Left kidney (tissue), 1 donor: ENCODE measurements at regions not wholly inside any gene's neighbourhood (a gene's known extent, or its start where the extent isn't known, plus 50 kb on each side); places are given as distances from the start of the nearest gene placed in this dataset.
"Not testable (repeated sequence)": the region's sequence is repeated elsewhere in the genome, so short reads cannot be mapped to it uniquely, and the experiment has no call there.

Source experiments
- DNase-seq: peaks from one replicate; pipeline ENCODE4 v3.0.0-alpha.2; 2013

DNA sequence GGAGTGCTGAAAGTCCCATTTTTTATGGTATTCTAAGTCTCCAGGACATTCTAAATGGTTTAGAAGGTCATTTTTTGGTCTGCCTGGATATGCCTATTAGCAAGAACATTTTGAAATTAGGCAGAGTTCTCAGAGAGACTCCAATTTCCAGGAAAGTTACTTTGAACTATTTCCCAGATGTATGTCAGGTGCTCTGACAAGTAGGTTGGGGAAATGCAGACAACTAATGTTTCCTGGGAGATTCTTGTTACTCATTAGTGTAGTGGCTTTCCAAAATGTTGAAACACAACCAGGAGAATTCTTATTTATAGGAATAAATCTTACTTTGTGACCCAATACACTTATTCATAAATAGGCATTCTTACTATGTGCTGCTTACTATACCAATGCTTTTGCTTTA, 268.4 kb downstream of the ZNF37A start:
- DNase-seq: not testable (repeated sequence)

- DNase-seq: not testable (repeated sequence)
Measured at GRCh38 chr10:38364073-38364472, 269.9 kb downstream of the ZNF37A start.

DNA sequence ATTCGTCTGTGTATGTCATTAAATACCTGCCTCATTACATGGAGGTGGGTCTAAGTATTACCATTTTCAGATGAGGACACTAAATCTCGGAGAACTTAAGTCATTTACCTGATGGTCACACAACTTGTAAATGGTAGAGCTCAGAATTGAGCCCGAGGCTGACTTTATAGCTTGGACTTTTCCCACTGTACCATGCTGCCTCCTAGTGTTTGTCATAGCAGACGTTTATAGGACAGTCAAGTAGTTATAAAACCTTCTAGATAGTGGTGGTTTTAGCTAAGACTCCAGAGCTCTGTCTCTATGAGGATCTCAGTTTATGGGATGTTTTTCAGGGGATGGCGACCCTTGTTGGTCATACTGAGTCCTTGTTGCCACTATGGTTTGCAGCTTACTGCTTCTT, 271.8 kb downstream of the ZNF37A start:
- DNase-seq: not testable (repeated sequence)

DNA sequence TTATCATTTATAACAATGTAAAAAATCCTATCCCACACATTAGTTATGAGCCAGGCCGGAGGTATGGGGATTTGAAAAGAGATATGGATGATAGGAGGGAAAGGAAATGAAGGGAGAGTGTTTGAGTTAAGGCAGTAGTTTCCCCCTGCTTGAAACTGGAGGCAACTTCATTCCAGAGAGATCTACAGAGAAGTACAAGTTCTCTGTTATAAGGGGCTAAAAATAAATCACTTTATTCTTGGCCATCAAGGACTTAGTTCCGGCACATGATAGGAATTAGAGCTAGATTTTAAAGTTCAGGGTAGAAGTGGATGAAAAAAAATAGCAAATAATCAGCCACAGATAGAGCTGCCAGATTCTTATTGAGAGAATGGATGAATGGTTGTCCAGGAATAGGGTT, 289.7 kb downstream of the ZNF37A start:
- DNase-seq: not testable (repeated sequence)

GRCh38 chr10:38386869-38387268, 292.7 kb downstream of the ZNF37A start:
- DNase-seq: not testable (repeated sequence)

GRCh38 chr10:38390725-38391124, 296.6 kb downstream of the ZNF37A start:
- not testable (repeated sequence) for DNase-seq

GRCh38 chr10:38395465-38395864, 301.3 kb downstream of the ZNF37A start:
- not testable (repeated sequence) for DNase-seq

DNA sequence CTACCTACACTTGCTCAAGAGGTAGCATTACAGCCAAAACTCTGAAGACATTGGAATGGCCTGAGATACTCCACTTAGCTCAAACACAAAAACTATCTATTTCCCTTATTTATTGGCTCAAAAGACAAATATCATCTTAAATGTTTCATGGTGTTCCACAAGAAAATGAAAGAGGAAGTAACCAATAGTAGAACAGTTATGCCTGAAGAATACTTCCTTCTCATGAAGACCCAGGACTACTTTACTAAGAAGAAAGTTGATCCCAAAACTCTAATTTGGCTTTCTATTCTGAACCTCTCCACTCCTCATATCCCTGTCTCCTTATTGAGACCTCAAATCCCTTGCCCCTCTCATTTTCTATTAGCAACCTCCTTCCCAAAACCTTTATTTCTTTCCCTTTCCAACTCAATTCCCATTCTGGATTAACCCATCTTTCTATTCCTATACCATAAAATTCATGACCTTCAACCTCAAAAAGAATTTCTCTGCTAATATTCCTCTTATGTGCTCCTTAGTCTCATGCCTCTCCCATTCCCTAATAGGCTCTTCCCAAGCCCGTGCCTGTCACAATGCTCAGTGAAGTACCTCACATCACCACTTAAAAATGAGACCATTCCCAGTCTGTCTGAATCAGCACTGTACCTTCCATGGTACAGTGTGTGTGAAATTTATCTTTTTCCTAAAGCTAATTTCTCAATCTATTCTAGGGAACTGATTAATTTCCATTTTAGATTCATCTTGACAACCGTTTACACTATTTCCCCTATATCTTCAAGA, 302.2 kb downstream of the ZNF37A start:
- not testable (repeated sequence) for DNase-seq

GRCh38 chr10:38401565-38401964, 307.4 kb downstream of the ZNF37A start:
- not testable (repeated sequence) for DNase-seq

- peak; percentile 91 for DNase-seq
Measured at GRCh38 chr10:38402442-38403346, 308.6 kb downstream of the ZNF37A start.

DNA sequence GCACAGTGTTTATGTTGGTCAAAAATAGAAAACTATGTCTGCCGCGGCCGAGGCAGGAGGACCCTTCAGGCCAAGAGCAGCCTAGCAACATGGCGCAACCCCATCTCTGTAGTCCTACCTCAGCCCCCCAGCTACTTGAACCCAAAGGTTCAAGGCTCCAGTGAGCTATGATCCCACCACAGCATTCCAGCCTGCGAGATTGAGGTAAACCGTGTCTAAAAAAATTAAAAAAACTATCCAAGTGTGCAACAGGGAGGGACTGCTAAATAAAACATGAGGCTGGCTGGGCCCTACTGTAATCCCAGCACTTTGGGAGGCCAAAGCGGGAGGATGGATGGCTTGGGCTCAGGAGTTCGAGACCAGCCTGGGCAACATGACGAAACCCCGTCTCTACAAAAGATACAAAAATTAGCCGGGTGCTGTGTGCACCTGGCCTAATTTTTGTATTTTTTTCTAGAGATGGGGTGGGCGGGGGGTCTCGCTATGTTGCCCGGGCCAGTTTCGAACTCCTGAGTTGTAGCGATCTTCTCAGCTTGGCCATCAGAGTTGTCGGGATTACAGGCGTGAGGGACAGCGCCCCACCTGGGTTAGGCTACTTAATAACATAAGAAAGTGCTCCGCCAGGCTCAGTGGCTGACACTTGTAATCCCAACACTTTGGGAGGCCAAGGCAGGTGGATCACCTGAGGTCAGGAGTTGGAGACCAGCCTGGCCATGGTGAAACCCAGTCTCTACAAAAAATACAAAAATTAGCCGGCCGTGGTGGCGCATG, 309.4 kb downstream of the ZNF37A start:
- DNase-seq: peak; percentile 14

- DNase-seq: not testable (repeated sequence)
Measured at GRCh38 chr10:38423634-38424033, 329.5 kb downstream of the ZNF37A start.

GRCh38 chr10:38430242-38430641, 336.1 kb downstream of the ZNF37A start:
- DNase-seq: not testable (repeated sequence)

DNA sequence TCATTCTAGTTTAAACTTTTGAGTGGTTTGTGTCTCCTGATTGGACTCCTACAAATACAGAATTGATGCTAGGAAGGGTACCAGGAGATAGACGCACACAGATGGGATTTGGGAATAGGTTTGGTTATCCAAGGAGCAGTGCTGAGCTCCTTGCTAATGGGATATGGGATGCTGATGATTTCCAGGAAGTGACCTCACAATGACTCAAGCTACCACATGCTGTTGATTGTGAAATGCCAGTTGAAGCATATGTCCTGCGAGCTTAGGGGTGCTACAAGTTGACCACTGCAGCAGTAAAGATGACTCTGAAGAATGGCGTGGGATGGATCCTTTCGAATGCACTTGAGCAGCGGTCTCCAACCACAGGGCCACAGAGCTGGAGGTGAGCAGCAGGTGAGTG, 343.2 kb downstream of the ZNF37A start:
- not testable (repeated sequence) for DNase-seq

DNA sequence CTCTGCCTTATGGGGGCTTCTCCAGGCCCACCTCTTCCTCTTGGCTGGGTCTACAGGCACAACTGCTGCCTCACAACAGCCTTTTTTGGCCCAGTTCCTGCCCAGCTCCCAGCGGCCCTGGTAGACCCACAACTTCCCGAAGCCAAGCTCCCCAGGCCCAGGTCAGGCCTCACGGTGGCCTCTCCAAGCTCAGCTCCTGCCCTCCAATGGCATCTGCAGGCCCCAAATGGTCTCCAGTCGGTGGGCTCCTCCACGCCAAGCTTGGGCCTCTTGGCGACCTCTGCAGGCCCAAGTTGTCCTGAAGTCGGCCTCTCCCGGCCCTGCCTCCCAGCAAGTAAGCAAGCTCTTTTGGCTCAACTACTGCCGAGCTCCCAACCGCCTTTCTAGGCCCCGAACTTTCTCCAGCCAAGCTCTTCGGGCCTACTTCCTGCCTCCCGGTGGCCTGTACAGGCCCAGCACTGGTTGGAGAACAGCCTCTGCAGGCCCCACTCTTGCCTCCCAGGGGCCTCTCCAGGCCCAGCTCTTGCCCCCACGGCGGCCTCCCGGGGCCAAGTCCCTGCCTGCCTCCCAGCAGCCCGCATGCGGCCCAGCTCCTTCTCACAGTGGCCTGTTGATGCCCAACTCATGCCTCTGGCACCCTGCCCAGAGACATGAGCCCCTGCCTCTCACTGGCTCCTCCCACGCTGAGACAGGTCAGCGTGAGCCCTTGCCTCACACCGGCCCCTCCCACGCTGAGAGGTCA, 354.6 kb downstream of the ZNF37A start:
- DNase-seq: not testable (repeated sequence)

GRCh38 chr10:38449618-38450017, 355.5 kb downstream of the ZNF37A start:
- not testable (repeated sequence) for DNase-seq

DNA sequence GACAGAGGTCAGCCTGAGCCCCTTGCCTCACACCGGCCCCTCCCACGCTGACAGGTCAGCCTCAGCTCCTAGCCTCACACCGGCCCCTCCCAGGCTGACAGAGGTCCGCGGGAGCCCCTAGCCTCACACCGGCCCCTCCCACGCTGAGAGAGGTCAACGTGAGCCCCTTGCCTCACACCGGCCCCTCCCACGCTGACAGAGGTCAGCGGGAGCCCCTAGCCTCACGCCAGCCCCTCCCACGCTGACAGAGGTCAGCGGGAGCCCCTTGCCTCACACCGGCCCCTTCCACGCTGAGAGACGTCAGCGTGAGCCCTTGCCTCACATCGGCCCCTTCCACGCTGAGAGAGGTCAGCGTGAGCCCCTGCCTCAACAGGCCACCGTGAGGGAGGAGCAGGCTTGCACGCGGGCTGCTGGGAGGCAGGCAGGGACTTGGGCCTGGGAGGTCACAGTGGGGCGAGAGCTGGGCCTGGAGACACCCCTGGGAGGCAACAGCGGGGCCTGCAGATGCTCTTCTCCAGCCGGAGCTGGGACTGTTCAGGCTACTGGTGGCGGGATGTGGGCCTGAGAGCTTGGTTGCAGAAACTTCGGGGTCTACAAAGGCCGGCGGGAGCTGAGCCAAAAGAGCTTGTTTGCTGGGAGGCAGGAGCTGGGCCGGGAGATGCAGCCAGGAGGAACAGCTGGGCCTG, 356.4 kb downstream of the ZNF37A start:
- not testable (repeated sequence) for DNase-seq

- not testable (repeated sequence) for DNase-seq
Measured at GRCh38 chr10:38451306-38451967, 357.3 kb downstream of the ZNF37A start.
